GM10248 (cell line): ENCODE measurements at regions not wholly inside any gene's neighbourhood (a gene's known extent, or its start where the extent isn't known, plus 50 kb on each side); places are given as distances from the start of the nearest gene placed in this dataset.

ENCODE experiments used
- CTCF ChIA-PET: fragments of 300-600 bp; sonication (Branson Sonifier 250); formaldehyde crosslinking; extraction: SDS; loops from one replicate; lab custom pipeline; 2021; ENCODE audit warnings: antibody characterized with exemption; lab: Yijun Ruan, JAX
- POLR2A ChIA-PET: fragments of 350-650 bp; sonication (Branson Sonifier 250); formaldehyde crosslinking; extraction: SDS; loops from one replicate; lab custom pipeline; 2020; ENCODE audit warnings: antibody characterized with exemption; lab: Yijun Ruan, JAX
- DNase-seq: peaks from one replicate; pipeline ENCODE4 v3.0.0; 2012; ENCODE audit errors: extremely low spot score
- CTCF ChIP-seq: IDR thresholded peaks from 2 replicates; pipeline ENCODE4 v1.5.1; 2012; ENCODE audit warnings: mild to moderate bottlenecking, low read depth; ENCODE audit errors: extremely low read depth, missing control alignments, control extremely low read depth

- TF ChIP-seq CTCF, result no peak
- no peak for DNase-seq
- ChIA-PET CTCF (interaction anchor here (1.2 kb wide), 1 partner anchor 21 kb away, joined by 3 read pairs; no protein-coding TSS in a partner anchor), POLR2A (no interaction called here)
Measured at GRCh38 chr13:52933547-52934210, 85.2 kb upstream of the PCDH8 start.

- CTCF ChIA-PET, result no interaction called here
- TF ChIP-seq CTCF, result no peak
Measured at GRCh38 chr13:52933099-52933498, 84.7 kb upstream of the PCDH8 start.

GRCh38 chr13:52932649-52933048 lies 84.2 kb upstream of the PCDH8 start:
- ChIA-PET CTCF (interaction anchor here (0.8 kb wide), 1 partner anchor 36 kb away, joined by 4 read pairs; no protein-coding TSS in a partner anchor), POLR2A (no interaction called here)
- no peak for DNase-seq
- no peak for TF ChIP-seq CTCF

More at GRCh38 chr13:52933099-52933498, 84.7 kb upstream of the PCDH8 start:
- DNase-seq, result no peak
- POLR2A ChIA-PET, result no interaction called here

- DNase-seq, result no peak
- ChIA-PET CTCF (interaction anchor here (0.8 to 1.0 kb wide), 2 partner anchors 26 to 36 kb away, joined by 3 to 4 read pairs; no protein-coding TSS in a partner anchor), POLR2A (no interaction called here)
- no peak for TF ChIP-seq CTCF
Measured at GRCh38 chr13:52931539-52932431, 83.3 kb upstream of the PCDH8 start.

GRCh38 chr13:52931131-52931530 lies 82.7 kb upstream of the PCDH8 start:
- CTCF ChIA-PET, result interaction anchor here (1.0 to 1.4 kb wide), 4 partner anchors 9 to 26 kb away, joined by 3 to 6 read pairs (median 4); no protein-coding TSS in a partner anchor
- DNase-seq, result no peak
- no peak for TF ChIP-seq CTCF
- POLR2A ChIA-PET, result no interaction called here

GRCh38 chr13:52929846-52930245 lies 81.4 kb upstream of the PCDH8 start:
- no peak for DNase-seq
- ChIA-PET CTCF (interaction anchor here (1.2 to 1.6 kb wide), 4 partner anchors 8 to 13 kb away, joined by 3 to 6 read pairs (median 4); no protein-coding TSS in a partner anchor), POLR2A (no interaction called here)

More at GRCh38 chr13:52929846-52930245, 81.4 kb upstream of the PCDH8 start:
- no peak for TF ChIP-seq CTCF
